ENCODE measurements at regions not wholly inside any gene's neighbourhood (a gene's known extent, or its start where the extent isn't known, plus 50 kb on each side); places are given as distances from the start of the nearest gene placed in this dataset.

- no peak overlapping the region for H3K27ac ChIP-seq
- no peak for TF ChIP-seq CTCF (conservative IDR thresholded peaks at IDR 0.05)
Observed at GRCh38 chr15:66999046-66999968, 66.1 kb upstream of the SMAD3 start.

GRCh38 chr15:67000896-67001295 lies 64.5 kb upstream of the SMAD3 start:
- TF ChIP-seq CTCF (conservative IDR thresholded peaks at IDR 0.05), result no peak
- no peak overlapping the region for H3K27ac ChIP-seq

GRCh38 chr15:67002368-67002767 lies 63.0 kb upstream of the SMAD3 start:
- no peak overlapping the region for H3K27ac ChIP-seq

GRCh38 chr15:67003586-67003985 lies 61.8 kb upstream of the SMAD3 start:
- no peak overlapping the region for H3K27ac ChIP-seq
- TF ChIP-seq CTCF (conservative IDR thresholded peaks at IDR 0.05), result no peak

More at GRCh38 chr15:67002368-67002767, 63.0 kb upstream of the SMAD3 start:
- TF ChIP-seq CTCF (conservative IDR thresholded peaks at IDR 0.05), result no peak

DNA sequence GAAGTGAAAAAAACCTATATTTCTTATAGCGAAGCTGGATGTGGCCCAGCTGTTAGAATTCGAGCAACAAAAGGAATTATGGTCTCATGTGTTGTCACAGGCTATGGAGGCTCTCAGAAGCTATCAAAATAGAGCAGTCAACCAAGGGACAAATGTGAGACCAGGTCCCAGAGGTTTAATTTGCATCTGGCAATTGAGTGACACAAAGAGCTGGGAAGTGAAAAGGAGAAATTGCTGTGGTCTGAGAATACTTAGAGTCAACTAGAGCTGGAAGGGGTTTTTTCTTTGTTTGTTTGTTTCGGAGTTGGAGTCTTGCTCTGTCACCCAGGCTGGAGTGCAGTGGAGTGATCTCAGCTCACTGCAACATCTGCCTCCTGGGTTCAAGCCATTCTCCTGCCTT lies 61.3 kb upstream of the SMAD3 start:
- no peak overlapping the region for H3K27ac ChIP-seq

GRCh38 chr15:67005294-67005996 lies 60.0 kb upstream of the SMAD3 start:
- no peak for TF ChIP-seq CTCF (conservative IDR thresholded peaks at IDR 0.05)
- H3K27ac ChIP-seq, result no peak overlapping the region

More for the DNA sequence above, 61.3 kb upstream of the SMAD3 start:
- TF ChIP-seq CTCF (conservative IDR thresholded peaks at IDR 0.05), result no peak
